ENCODE measurements at regions not wholly inside any gene's neighbourhood (a gene's known extent, or its start where the extent isn't known, plus 50 kb on each side); places are given as distances from the start of the nearest gene placed in this dataset.
"Not testable (repeated sequence)": the region's sequence is repeated elsewhere in the genome, so short reads cannot be mapped to it uniquely, and the experiment has no call there.

DNA sequence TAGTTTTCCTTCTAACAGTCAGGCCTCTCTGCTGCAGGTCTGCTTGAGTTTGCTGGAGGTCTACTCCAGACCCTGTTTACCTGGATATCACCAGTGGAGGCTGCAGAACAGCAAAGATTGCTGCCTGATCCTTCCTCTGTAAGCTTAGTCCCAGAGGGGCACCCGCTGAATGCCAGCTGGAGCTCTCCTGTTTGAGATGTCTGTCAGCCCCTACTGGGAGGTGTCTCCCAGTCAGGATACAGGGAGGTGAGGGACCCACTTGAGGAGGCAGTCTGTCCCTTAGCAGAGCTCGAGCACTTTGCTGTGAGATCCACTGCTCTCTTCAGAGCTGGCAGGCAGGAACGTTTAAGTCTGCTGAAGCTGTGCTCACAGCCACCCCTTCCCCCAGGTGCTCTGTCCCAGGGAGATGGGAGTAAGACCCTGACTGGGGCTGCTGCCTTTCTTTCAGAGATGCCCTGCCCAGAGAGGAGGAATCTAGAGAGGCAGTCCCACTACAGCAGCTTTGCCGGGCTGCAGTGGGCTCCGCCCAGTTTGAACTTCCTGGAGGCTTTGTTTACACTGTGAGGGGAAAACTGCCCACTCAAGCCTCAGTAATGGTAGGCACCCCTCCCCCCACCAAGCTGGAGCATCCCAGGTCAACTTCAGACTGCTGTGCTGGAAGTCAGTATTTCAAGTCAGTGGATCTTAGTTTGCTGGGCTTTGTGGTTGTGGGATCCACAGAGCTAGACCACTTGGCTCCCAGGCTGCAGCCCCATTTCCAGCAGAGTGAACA is 163.1 kb upstream of the WDFY3 start:
- TF ChIP-seq, protein P1, sequence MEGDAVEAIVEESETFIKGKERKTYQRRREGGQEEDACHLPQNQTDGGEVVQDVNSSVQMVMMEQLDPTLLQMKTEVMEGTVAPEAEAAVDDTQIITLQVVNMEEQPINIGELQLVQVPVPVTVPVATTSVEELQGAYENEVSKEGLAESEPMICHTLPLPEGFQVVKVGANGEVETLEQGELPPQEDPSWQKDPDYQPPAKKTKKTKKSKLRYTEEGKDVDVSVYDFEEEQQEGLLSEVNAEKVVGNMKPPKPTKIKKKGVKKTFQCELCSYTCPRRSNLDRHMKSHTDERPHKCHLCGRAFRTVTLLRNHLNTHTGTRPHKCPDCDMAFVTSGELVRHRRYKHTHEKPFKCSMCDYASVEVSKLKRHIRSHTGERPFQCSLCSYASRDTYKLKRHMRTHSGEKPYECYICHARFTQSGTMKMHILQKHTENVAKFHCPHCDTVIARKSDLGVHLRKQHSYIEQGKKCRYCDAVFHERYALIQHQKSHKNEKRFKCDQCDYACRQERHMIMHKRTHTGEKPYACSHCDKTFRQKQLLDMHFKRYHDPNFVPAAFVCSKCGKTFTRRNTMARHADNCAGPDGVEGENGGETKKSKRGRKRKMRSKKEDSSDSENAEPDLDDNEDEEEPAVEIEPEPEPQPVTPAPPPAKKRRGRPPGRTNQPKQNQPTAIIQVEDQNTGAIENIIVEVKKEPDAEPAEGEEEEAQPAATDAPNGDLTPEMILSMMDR (IDR thresholded peaks at IDR 0.05) = not testable (repeated sequence)
- TF ChIP-seq ZFX (IDR thresholded peaks at IDR 0.05; ENCODE audit: borderline replicate concordance) = not testable (repeated sequence)

Measured in 22Rv1 (cell line).